Right lobe of liver (tissue), 4 donors: ENCODE measurements at regions not wholly inside any gene's neighbourhood (a gene's known extent, or its start where the extent isn't known, plus 50 kb on each side); places are given as distances from the start of the nearest gene placed in this dataset.

Source experiments
- CTCF ChIP-seq, 4 donors: fragments of 200-600 bp in 3 of 4; fragments of 450-650 bp in 1 of 4; IDR thresholded peaks; one replicate each; pipeline versions ENCODE4 v1.5.1 to v1.8.0; 2016 to 2022; ENCODE audit warnings: antibody characterized with exemption in 4 of 4, mild to moderate bottlenecking in 2 of 4
- POLR2A ChIP-seq: fragments of 450-650 bp; IDR thresholded peaks from one replicate; pipeline ENCODE4 v1.6.1; 2017; ENCODE audit warnings: antibody characterized with exemption, mild to moderate bottlenecking
- donor health status: DM: no; HTN: no; CAD: no.
- donor health status: DM: no; HTN: no; CAD: no.
- donor health status: DM: no; HTN: yes; CAD: no.

GRCh38 chr9:18059447-18059846, 414.5 kb upstream of the ADAMTSL1 start:
- TF ChIP-seq CTCF (IDR thresholded peaks at IDR 0.05), result no peak
- no peak for TF ChIP-seq POLR2A
